ENCODE measurements at regions not wholly inside any gene's neighbourhood (a gene's known extent, or its start where the extent isn't known, plus 50 kb on each side); places are given as distances from the start of the nearest gene placed in this dataset.

DNA sequence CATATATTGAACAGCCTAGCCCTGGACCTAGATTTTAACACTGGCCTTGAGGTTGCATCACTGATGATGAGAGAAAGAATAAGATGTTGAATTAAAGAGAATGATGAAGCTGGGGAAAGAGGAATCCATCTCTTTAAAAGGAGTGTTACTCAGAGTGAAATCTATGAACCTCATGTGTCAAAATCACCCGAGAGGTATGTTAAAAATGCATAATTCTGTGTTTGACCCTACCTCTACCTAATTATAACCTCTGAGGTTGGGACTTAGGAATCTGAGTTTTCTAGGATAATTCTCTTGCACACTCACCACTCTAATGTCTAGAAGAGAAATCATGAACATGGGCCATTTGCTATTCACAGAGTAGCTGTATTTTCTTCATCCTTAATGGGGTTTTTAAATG is 479.4 kb downstream of the ENC1 start:
- TF ChIP-seq, protein P1, sequence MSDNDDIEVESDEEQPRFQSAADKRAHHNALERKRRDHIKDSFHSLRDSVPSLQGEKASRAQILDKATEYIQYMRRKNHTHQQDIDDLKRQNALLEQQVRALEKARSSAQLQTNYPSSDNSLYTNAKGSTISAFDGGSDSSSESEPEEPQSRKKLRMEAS (IDR thresholded peaks at IDR 0.05; ENCODE audit: insufficient read depth, insufficient read length): no peak
- no peak for TF ChIP-seq POLR2A (IDR thresholded peaks at IDR 0.05; ENCODE audit: low read depth, low read length)
- no peak for TF ChIP-seq GATA2 (IDR thresholded peaks at IDR 0.05; ENCODE audit: insufficient read depth, insufficient read length, low read depth, low read length)
- TF ChIP-seq MYC (IDR thresholded peaks at IDR 0.05; ENCODE audit: low read depth, low read length): no peak
- TF ChIP-seq, protein P2, sequence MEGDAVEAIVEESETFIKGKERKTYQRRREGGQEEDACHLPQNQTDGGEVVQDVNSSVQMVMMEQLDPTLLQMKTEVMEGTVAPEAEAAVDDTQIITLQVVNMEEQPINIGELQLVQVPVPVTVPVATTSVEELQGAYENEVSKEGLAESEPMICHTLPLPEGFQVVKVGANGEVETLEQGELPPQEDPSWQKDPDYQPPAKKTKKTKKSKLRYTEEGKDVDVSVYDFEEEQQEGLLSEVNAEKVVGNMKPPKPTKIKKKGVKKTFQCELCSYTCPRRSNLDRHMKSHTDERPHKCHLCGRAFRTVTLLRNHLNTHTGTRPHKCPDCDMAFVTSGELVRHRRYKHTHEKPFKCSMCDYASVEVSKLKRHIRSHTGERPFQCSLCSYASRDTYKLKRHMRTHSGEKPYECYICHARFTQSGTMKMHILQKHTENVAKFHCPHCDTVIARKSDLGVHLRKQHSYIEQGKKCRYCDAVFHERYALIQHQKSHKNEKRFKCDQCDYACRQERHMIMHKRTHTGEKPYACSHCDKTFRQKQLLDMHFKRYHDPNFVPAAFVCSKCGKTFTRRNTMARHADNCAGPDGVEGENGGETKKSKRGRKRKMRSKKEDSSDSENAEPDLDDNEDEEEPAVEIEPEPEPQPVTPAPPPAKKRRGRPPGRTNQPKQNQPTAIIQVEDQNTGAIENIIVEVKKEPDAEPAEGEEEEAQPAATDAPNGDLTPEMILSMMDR (IDR thresholded peaks at IDR 0.05; ENCODE audit: extremely low read depth in 1 of 2, insufficient read depth in 1 of 2, low read depth in 1 of 2, low read length in 2 of 2): no peak
- no peak for TF ChIP-seq POLR2AphosphoS5 (IDR thresholded peaks at IDR 0.05; ENCODE audit: insufficient read depth, low read depth, low read length)
- TF ChIP-seq JUN (IDR thresholded peaks at IDR 0.05; ENCODE audit: borderline replicate concordance, insufficient read depth, insufficient read length, low read depth): no peak
- TF ChIP-seq EZH2 (IDR thresholded peaks at IDR 0.05; ENCODE audit: borderline replicate concordance, low read depth, low read length, severe bottlenecking): no peak
- TF ChIP-seq FOS (IDR thresholded peaks at IDR 0.05; ENCODE audit: borderline replicate concordance, insufficient read depth, low read length): no peak
- Histone ChIP-seq H3K36me3 (ENCODE audit: control insufficient read depth in 2 of 2, extremely low read depth in 1 of 2, insufficient read depth in 2 of 2, low read length in 2 of 2) (no peaks in the 10 kb centered on the region), H3K9me3 (replicated peaks; ENCODE audit: control insufficient read depth, insufficient read depth, low read length) (no peaks in the 10 kb centered on the region), H3K27me3 (ENCODE audit: control insufficient read depth in 2 of 2, insufficient read depth in 2 of 2, low read length in 2 of 2) (peaks cover 0 to 2% of the 10 kb centered on the region in 2 experiments), H3K9ac (replicated peaks; ENCODE audit: extremely low read depth, insufficient read depth, low read length) (no peak overlapping the region), H3K9me1 (replicated peaks; ENCODE audit: control insufficient read depth, extremely low read depth, insufficient read depth, low read length) (no peaks in the 10 kb centered on the region), H3K4me3 (replicated peaks in 1 of 3; ENCODE audit: insufficient read depth in 1 of 3, low read depth in 1 of 3, low read length in 3 of 3) (no peak overlapping the region), H3K4me1 (ENCODE audit: control insufficient read depth, extremely low read depth, insufficient read depth, low read length) (peaks cover 6% of the 10 kb centered on the region), H3K27ac (ENCODE audit: insufficient read depth, low read depth, low read length) (no peak overlapping the region), H4K20me1 (replicated peaks; ENCODE audit: control insufficient read depth, extremely low read depth, insufficient read depth, low read length) (no peaks in the 10 kb centered on the region), H2AFZ (ENCODE audit: low read depth, low read length) (no peak overlapping the region), H3K79me2 (ENCODE audit: control insufficient read depth, insufficient read depth, low read length) (no peaks in the 10 kb centered on the region), H3K4me2 (ENCODE audit: insufficient read depth, low read length) (no peak overlapping the region)
- DNase-seq (ENCODE audit: low read depth, low spot score): no peak
- FAIRE-seq: no peak
- CTCF ChIA-PET: interaction anchor here (0.7 to 1.5 kb wide), 2 partner anchors 12 to 38 kb away, joined by 3 to 4 read pairs; no protein-coding TSS in a partner anchor
- BruUV-seq (replicated peaks): no TSS peak
- dilution Hi-C loops (cut with MboI; ENCODE audit: extremely low pct_ligation_motif_present, low sequenced_read_pairs): no loop called here
- intact Hi-C loops (cut with micrococcal nuclease): no loop called here
- POLR2A ChIA-PET: no interaction called here

All from endothelial cell of umbilical vein (primary cell).